ENCODE measurements at regions not wholly inside any gene's neighbourhood (a gene's known extent, or its start where the extent isn't known, plus 50 kb on each side); places are given as distances from the start of the nearest gene placed in this dataset.

DNA sequence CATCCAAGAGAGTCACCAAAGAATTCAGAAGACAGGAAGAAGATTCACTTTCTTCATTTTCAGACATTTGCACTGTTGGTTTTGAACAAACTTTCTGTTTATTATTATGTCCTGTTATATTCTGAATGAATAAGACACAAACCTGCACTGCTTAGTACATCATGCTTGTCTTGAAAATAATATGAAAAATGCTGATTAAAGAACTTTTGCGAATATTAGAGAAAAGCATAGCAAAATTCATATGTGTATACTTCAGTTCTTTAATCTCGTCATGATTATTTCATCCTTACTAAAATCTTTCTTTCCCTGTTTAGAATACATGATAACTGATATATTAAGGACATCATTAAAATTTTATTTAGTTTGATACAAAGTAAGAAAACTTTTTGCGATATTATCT, 504.1 kb downstream of the POM121L12 start:
- no peak for DNase-seq

GRCh38 chr7:53541475-53541874, 506.0 kb downstream of the POM121L12 start:
- DNase-seq = no peak

DNA sequence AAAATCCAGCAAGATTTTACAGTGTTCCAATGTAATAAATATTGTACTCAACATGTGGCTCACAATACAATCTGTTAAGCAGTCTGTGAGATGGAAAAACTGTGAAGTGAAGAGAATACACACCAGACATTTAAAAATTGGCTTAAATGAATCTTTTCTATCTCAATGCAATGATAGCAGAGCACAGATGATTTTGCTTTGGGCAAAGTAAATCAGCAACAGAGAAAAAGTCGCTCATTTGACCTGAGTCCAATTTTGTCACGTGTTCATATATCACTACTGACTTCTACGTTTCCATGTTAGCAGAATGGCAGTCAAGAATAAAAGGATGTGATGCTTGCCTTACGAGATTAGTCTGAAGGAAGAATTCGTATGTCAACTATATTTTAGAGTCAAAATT, 506.7 kb downstream of the POM121L12 start:
- no peak for DNase-seq
